ENCODE measurements at regions not wholly inside any gene's neighbourhood (a gene's known extent, or its start where the extent isn't known, plus 50 kb on each side); places are given as distances from the start of the nearest gene placed in this dataset.

- no peak overlapping the region for H3K9ac ChIP-seq (ENCODE audit: low read depth, low read length)
- H3K4me1 ChIP-seq (ENCODE audit: insufficient read depth, low read length): no peaks in the 10 kb centered on the region
- H3K27ac ChIP-seq (ENCODE audit: low read depth, low read length): no peak overlapping the region
These were observed 262.2 kb downstream of the FZD1 start for GRCh38 chr7:91526404-91526803.

GRCh38 chr7:91527460-91527859 is 263.2 kb downstream of the FZD1 start:
- H3K9ac ChIP-seq (ENCODE audit: low read depth, low read length): no peak overlapping the region
- 97% methylated on average over 5 of the region's 5 CpGs for WGBS
- no peaks in the 10 kb centered on the region for H3K4me1 ChIP-seq (ENCODE audit: insufficient read depth, low read length)
- H3K9me3 ChIP-seq (ENCODE audit: insufficient read depth, low read depth, low read length): peaks cover 3% of the 10 kb centered on the region; the same call in 1 of the 2 replicates
- no peak overlapping the region for H3K4me3 ChIP-seq (ENCODE audit: low read length)
- H3K27me3 ChIP-seq (ENCODE audit: insufficient read depth, low read length): no peaks in the 10 kb centered on the region
- H3K27ac ChIP-seq (ENCODE audit: low read depth, low read length): no peak overlapping the region
- no peaks in the 10 kb centered on the region for H3K36me3 ChIP-seq (ENCODE audit: insufficient read depth, low read length)

More at GRCh38 chr7:91526404-91526803, 262.2 kb downstream of the FZD1 start:
- Histone ChIP-seq H3K9me3 (ENCODE audit: insufficient read depth, low read depth, low read length) (no peaks in the 10 kb centered on the region), H3K36me3 (ENCODE audit: insufficient read depth, low read length) (no peaks in the 10 kb centered on the region), H3K27me3 (ENCODE audit: insufficient read depth, low read length) (no peaks in the 10 kb centered on the region), H3K4me3 (ENCODE audit: low read length) (no peak overlapping the region)

GRCh38 chr7:91533996-91534395 is 269.8 kb downstream of the FZD1 start:
- H3K27me3 ChIP-seq (ENCODE audit: insufficient read depth, low read length): no peaks in the 10 kb centered on the region
- peaks cover 13% of the 10 kb centered on the region for H3K4me1 ChIP-seq (ENCODE audit: insufficient read depth, low read length)
- no peaks in the 10 kb centered on the region for H3K36me3 ChIP-seq (ENCODE audit: insufficient read depth, low read length)
- H3K9me3 ChIP-seq (ENCODE audit: insufficient read depth, low read depth, low read length): peaks cover 3% of the 10 kb centered on the region; the same call in 1 of the 2 replicates
- no peak overlapping the region for H3K27ac ChIP-seq (ENCODE audit: low read depth, low read length)
- 89% methylated on average over 1 of the region's 1 CpG for WGBS
- H3K4me3 ChIP-seq (ENCODE audit: low read length): no peak overlapping the region
- H3K9ac ChIP-seq (ENCODE audit: low read depth, low read length): no peak overlapping the region

GRCh38 chr7:91537260-91538152 is 273.3 kb downstream of the FZD1 start:
- Histone ChIP-seq H3K27me3 (ENCODE audit: insufficient read depth, low read length) (no peaks in the 10 kb centered on the region), H3K36me3 (ENCODE audit: insufficient read depth, low read length) (no peaks in the 10 kb centered on the region), H3K4me3 (ENCODE audit: low read length) (no peak overlapping the region), H3K4me1 (ENCODE audit: insufficient read depth, low read length) (peaks cover 13% of the 10 kb centered on the region), H3K9me3 (ENCODE audit: insufficient read depth, low read depth, low read length) (no peaks in the 10 kb centered on the region), H3K27ac (ENCODE audit: low read depth, low read length) (no peak overlapping the region), H3K9ac (ENCODE audit: low read depth, low read length) (no peak overlapping the region)
- WGBS: 75% methylated on average over 8 of the region's 9 CpGs

GRCh38 chr7:91541641-91542040 is 277.4 kb downstream of the FZD1 start:
- WGBS: 100% methylated on average over 1 of the region's 1 CpG
- Histone ChIP-seq H3K27ac (ENCODE audit: low read depth, low read length) (no peak overlapping the region), H3K4me3 (ENCODE audit: low read length) (no peak overlapping the region), H3K9ac (ENCODE audit: low read depth, low read length) (no peak overlapping the region), H3K27me3 (ENCODE audit: insufficient read depth, low read length) (no peaks in the 10 kb centered on the region), H3K4me1 (ENCODE audit: insufficient read depth, low read length) (peaks cover 11% of the 10 kb centered on the region), H3K36me3 (ENCODE audit: insufficient read depth, low read length) (no peaks in the 10 kb centered on the region), H3K9me3 (ENCODE audit: insufficient read depth, low read depth, low read length) (no peaks in the 10 kb centered on the region)

GRCh38 chr7:91543646-91544045 is 279.4 kb downstream of the FZD1 start:
- Histone ChIP-seq H3K4me1 (ENCODE audit: insufficient read depth, low read length) (no peaks in the 10 kb centered on the region), H3K36me3 (ENCODE audit: insufficient read depth, low read length) (no peaks in the 10 kb centered on the region), H3K9ac (ENCODE audit: low read depth, low read length) (no peak overlapping the region), H3K4me3 (ENCODE audit: low read length) (no peak overlapping the region), H3K9me3 (ENCODE audit: insufficient read depth, low read depth, low read length) (no peaks in the 10 kb centered on the region), H3K27ac (ENCODE audit: low read depth, low read length) (no peak overlapping the region), H3K27me3 (ENCODE audit: insufficient read depth, low read length) (no peaks in the 10 kb centered on the region)
- WGBS: 100% methylated on average over 1 of the region's 1 CpG

GRCh38 chr7:91549878-91550277 is 285.6 kb downstream of the FZD1 start:
- H3K9me3 ChIP-seq (ENCODE audit: insufficient read depth, low read depth, low read length): no peaks in the 10 kb centered on the region
- no peak overlapping the region for H3K27ac ChIP-seq (ENCODE audit: low read depth, low read length)
- H3K27me3 ChIP-seq (ENCODE audit: insufficient read depth, low read length): no peaks in the 10 kb centered on the region
- no peaks in the 10 kb centered on the region for H3K36me3 ChIP-seq (ENCODE audit: insufficient read depth, low read length)
- H3K4me1 ChIP-seq (ENCODE audit: insufficient read depth, low read length): peaks cover 5% of the 10 kb centered on the region; the same call in 1 of the 2 replicates
- H3K9ac ChIP-seq (ENCODE audit: low read depth, low read length): no peak overlapping the region
- H3K4me3 ChIP-seq (ENCODE audit: low read length): no peak overlapping the region
- 92% methylated on average over 1 of the region's 1 CpG for WGBS

GRCh38 chr7:91550931-91551330 is 286.7 kb downstream of the FZD1 start:
- H3K36me3 ChIP-seq (ENCODE audit: insufficient read depth, low read length): no peaks in the 10 kb centered on the region
- no peak overlapping the region for H3K27ac ChIP-seq (ENCODE audit: low read depth, low read length)
- H3K27me3 ChIP-seq (ENCODE audit: insufficient read depth, low read length): no peaks in the 10 kb centered on the region
- no peak overlapping the region for H3K4me3 ChIP-seq (ENCODE audit: low read length)
- H3K9ac ChIP-seq (ENCODE audit: low read depth, low read length): no peak overlapping the region
- H3K4me1 ChIP-seq (ENCODE audit: insufficient read depth, low read length): peaks cover 7% of the 10 kb centered on the region; the same call in 1 of the 2 replicates
- WGBS: 86% methylated on average over 1 of the region's 1 CpG
- no peaks in the 10 kb centered on the region for H3K9me3 ChIP-seq (ENCODE audit: insufficient read depth, low read depth, low read length)

GRCh38 chr7:91551377-91552175 is 287.3 kb downstream of the FZD1 start:
- Histone ChIP-seq H3K27me3 (ENCODE audit: insufficient read depth, low read length) (no peaks in the 10 kb centered on the region), H3K4me3 (ENCODE audit: low read length) (no peak overlapping the region), H3K27ac (ENCODE audit: low read depth, low read length) (no peak overlapping the region), H3K9ac (ENCODE audit: low read depth, low read length) (no peak overlapping the region), H3K36me3 (ENCODE audit: insufficient read depth, low read length) (no peaks in the 10 kb centered on the region), H3K4me1 (ENCODE audit: insufficient read depth, low read length) (peaks cover 7% of the 10 kb centered on the region; the same call in 1 of the 2 replicates), H3K9me3 (ENCODE audit: insufficient read depth, low read depth, low read length) (no peaks in the 10 kb centered on the region)
- WGBS: 92% methylated on average over 4 of the region's 5 CpGs

- peaks cover 7% of the 10 kb centered on the region; the same call in 1 of the 2 replicates for H3K4me1 ChIP-seq (ENCODE audit: insufficient read depth, low read length)
- H3K27ac ChIP-seq (ENCODE audit: low read depth, low read length): no peak overlapping the region
- no peak overlapping the region for H3K4me3 ChIP-seq (ENCODE audit: low read length)
- no peaks in the 10 kb centered on the region for H3K9me3 ChIP-seq (ENCODE audit: insufficient read depth, low read depth, low read length)
- WGBS: 95% methylated on average over 3 of the region's 3 CpGs
- H3K27me3 ChIP-seq (ENCODE audit: insufficient read depth, low read length): no peaks in the 10 kb centered on the region
- no peaks in the 10 kb centered on the region for H3K36me3 ChIP-seq (ENCODE audit: insufficient read depth, low read length)
- no peak overlapping the region for H3K9ac ChIP-seq (ENCODE audit: low read depth, low read length)
These were observed 289.2 kb downstream of the FZD1 start for GRCh38 chr7:91553410-91553895.

- no peaks in the 10 kb centered on the region for H3K27me3 ChIP-seq (ENCODE audit: insufficient read depth, low read length)
- no peaks in the 10 kb centered on the region for H3K9me3 ChIP-seq (ENCODE audit: insufficient read depth, low read depth, low read length)
- no peaks in the 10 kb centered on the region for H3K36me3 ChIP-seq (ENCODE audit: insufficient read depth, low read length)
- no peak overlapping the region for H3K9ac ChIP-seq (ENCODE audit: low read depth, low read length)
- H3K4me1 ChIP-seq (ENCODE audit: insufficient read depth, low read length): peaks cover 7% of the 10 kb centered on the region; the same call in 1 of the 2 replicates
- 64% methylated on average over 6 of the region's 6 CpGs for WGBS
- H3K27ac ChIP-seq (ENCODE audit: low read depth, low read length): no peak overlapping the region
- no peak overlapping the region for H3K4me3 ChIP-seq (ENCODE audit: low read length)
These were observed 290.6 kb downstream of the FZD1 start for GRCh38 chr7:91554883-91555282.

Data from HUES64 (cell line).